Esophagus muscularis mucosa (tissue), 4 donors: ENCODE measurements at regions not wholly inside any gene's neighbourhood (a gene's known extent, or its start where the extent isn't known, plus 50 kb on each side); places are given as distances from the start of the nearest gene placed in this dataset.

Experiments used
- DNase-seq: peaks from one replicate; pipeline ENCODE4 v3.0.0-alpha.2; 2017; ENCODE audit errors: extremely low spot score
- H3K27ac ChIP-seq, 4 donors: fragments of 200-600 bp; sonication (generic); replicated peaks in 1 of 4; 1 replicate in 3 of 4; 2 replicates in 1 of 4; pipeline ENCODE4 v1.5.1; 2016 to 2019; ENCODE audit warnings: mild to moderate bottlenecking in 1 of 4
- H3K27me3 ChIP-seq, 4 donors: fragments of 200-600 bp; sonication (generic); one replicate each; pipeline versions ENCODE4 v1.5.1 to v1.6.0; 2016 to 2019
- H3K36me3 ChIP-seq, 4 donors: fragments of 200-600 bp; sonication (generic); one replicate each; pipeline ENCODE4 v1.5.1; 2016 to 2019
- H3K4me1 ChIP-seq, 4 donors: fragments of 200-600 bp; sonication (generic); one replicate each; pipeline ENCODE4 v1.5.1; 2016 to 2019
- H3K4me3 ChIP-seq, 4 donors: fragments of 200-600 bp; sonication (generic); 1 replicate in 2 of 4; 2 replicates in 2 of 4; pipeline ENCODE4 v1.5.1; 2016 to 2019; ENCODE audit warnings: mild to moderate bottlenecking in 4 of 4, moderate library complexity in 1 of 4
- H3K9me3 ChIP-seq, 4 donors: fragments of 200-600 bp; sonication (generic); 1 replicate in 3 of 4; 2 replicates in 1 of 4; pipeline ENCODE4 v1.5.1; 2016 to 2019
- CTCF ChIP-seq, 3 experiments: fragments of 200-600 bp in 2 of 3; fragments of 450-650 bp in 1 of 3; sonication (generic) in 2 of 3; IDR thresholded peaks; one replicate each; pipeline ENCODE4 v1.5.1; 2017 to 2019; ENCODE audit warnings: antibody characterized with exemption in 3 of 3, mild to moderate bottlenecking in 2 of 3, moderate library complexity in 1 of 3
- EP300 ChIP-seq: sonication (generic); formaldehyde crosslinking; IDR thresholded peaks from one replicate; pipeline ENCODE4 v1.6.1; 2017; ENCODE audit warnings: antibody characterized with exemption
- POLR2A ChIP-seq: fragments of 450-650 bp; IDR thresholded peaks from one replicate; pipeline ENCODE4 v1.6.1; 2017; ENCODE audit warnings: antibody characterized with exemption, moderate library complexity, mild to moderate bottlenecking, low read depth
- POLR2AphosphoS5 ChIP-seq, 2 donors: sonication (generic); formaldehyde crosslinking; IDR thresholded peaks; one replicate each; pipeline ENCODE4 v1.6.1; 2017; ENCODE audit warnings: antibody characterized with exemption in 2 of 2
- WGBS: methylation state at CpG from one replicate; pipeline ENCODE4 v1.1.5; 2018; 5-methylcytosine and 5-hydroxymethylcytosine counted together
- intact Hi-C: fragments of 100-400 bp; cut with DNase I; formaldehyde crosslinking; loops from one replicate; pipeline ENCODE4 v1.15.1; 2023

GRCh38 chr10:94043431-94043990, 49.8 kb downstream of the PLCE1 start:
- no peak for DNase-seq
- Histone ChIP-seq H3K36me3 (no peaks in the 10 kb centered on the region), H3K27ac (no peak overlapping the region), H3K4me1 (no peaks in the 10 kb centered on the region), H3K4me3 (no peak overlapping the region), H3K27me3 (no peaks in the 10 kb centered on the region), H3K9me3 (no peaks in the 10 kb centered on the region)
- TF ChIP-seq POLR2AphosphoS5 (IDR thresholded peaks at IDR 0.05) (no peak), POLR2A (no peak), EP300 (no peak), CTCF (IDR thresholded peaks at IDR 0.05) (no peak)
- intact Hi-C loops = no loop called here

GRCh38 chr10:94046098-94046497, 52.4 kb downstream of the PLCE1 start:
- H3K4me1 ChIP-seq = no peaks in the 10 kb centered on the region
- no peak for TF ChIP-seq POLR2A
- no peak for TF ChIP-seq POLR2AphosphoS5 (IDR thresholded peaks at IDR 0.05)
- no peak for TF ChIP-seq EP300
- no peak for TF ChIP-seq CTCF (IDR thresholded peaks at IDR 0.05)
- H3K27me3 ChIP-seq = no peaks in the 10 kb centered on the region
- intact Hi-C loops = no loop called here
- H3K9me3 ChIP-seq = no peaks in the 10 kb centered on the region
- H3K27ac ChIP-seq = no peak overlapping the region
- no peaks in the 10 kb centered on the region for H3K36me3 ChIP-seq
- no peak for DNase-seq
- no peak overlapping the region for H3K4me3 ChIP-seq
- 0% methylated on average over 1 of the region's 1 CpG for WGBS

- no peak for TF ChIP-seq POLR2A
- TF ChIP-seq POLR2AphosphoS5 (IDR thresholded peaks at IDR 0.05) = no peak
- TF ChIP-seq CTCF (IDR thresholded peaks at IDR 0.05) = no peak
- no peak for TF ChIP-seq EP300
- Histone ChIP-seq H3K27me3 (no peaks in the 10 kb centered on the region), H3K4me3 (no peak overlapping the region), H3K36me3 (no peaks in the 10 kb centered on the region), H3K9me3 (no peaks in the 10 kb centered on the region), H3K4me1 (peaks cover 0 to 4% (median 1%) of the 10 kb centered on the region in 4 donors), H3K27ac (no peak overlapping the region)
- 83% methylated on average over 3 of the region's 3 CpGs for WGBS
- intact Hi-C loops = no loop called here
- DNase-seq = no peak
Measured at GRCh38 chr10:94047293-94047692, 53.6 kb downstream of the PLCE1 start.

GRCh38 chr10:94049911-94050310, 56.2 kb downstream of the PLCE1 start:
- no peak for DNase-seq
- Histone ChIP-seq H3K4me3 (no peak overlapping the region), H3K36me3 (no peaks in the 10 kb centered on the region), H3K27ac (no peak overlapping the region), H3K4me1 (peaks cover 0 to 17% (median 5%) of the 10 kb centered on the region in 4 donors), H3K9me3 (no peaks in the 10 kb centered on the region), H3K27me3 (no peaks in the 10 kb centered on the region)
- 70% methylated on average over 4 of the region's 4 CpGs for WGBS
- intact Hi-C loops = no loop called here
- TF ChIP-seq EP300 (no peak), CTCF (IDR thresholded peaks at IDR 0.05) (no peak), POLR2A (no peak), POLR2AphosphoS5 (IDR thresholded peaks at IDR 0.05) (no peak)

- Histone ChIP-seq H3K27me3 (no peaks in the 10 kb centered on the region), H3K36me3 (no peaks in the 10 kb centered on the region), H3K9me3 (no peaks in the 10 kb centered on the region), H3K4me3 (no peak overlapping the region), H3K4me1 (peaks cover 0 to 17% (median 5%) of the 10 kb centered on the region in 4 donors), H3K27ac (no peak overlapping the region)
- intact Hi-C loops = no loop called here
- no peak for DNase-seq
- WGBS = 89% methylated on average over 1 of the region's 1 CpG
- TF ChIP-seq EP300 = no peak
- no peak for TF ChIP-seq CTCF (IDR thresholded peaks at IDR 0.05)
- TF ChIP-seq POLR2A = no peak
- TF ChIP-seq POLR2AphosphoS5 (IDR thresholded peaks at IDR 0.05) = no peak
Measured at GRCh38 chr10:94052281-94052680, 58.5 kb downstream of the PLCE1 start.
